GM19023 (cell line): ENCODE measurements at regions not wholly inside any gene's neighbourhood (a gene's known extent, or its start where the extent isn't known, plus 50 kb on each side); places are given as distances from the start of the nearest gene placed in this dataset.
"Not testable (repeated sequence)": the region's sequence is repeated elsewhere in the genome, so short reads cannot be mapped to it uniquely, and the experiment has no call there.

Experiments
- ATAC-seq: cut with Tn5 transposase; IDR thresholded peaks from one replicate; pipeline ENCODE4 v1.9.1; 2021; ENCODE audit warnings: mild to moderate bottlenecking, moderate library complexity; ENCODE audit not compliant: unreplicated experiment

DNA sequence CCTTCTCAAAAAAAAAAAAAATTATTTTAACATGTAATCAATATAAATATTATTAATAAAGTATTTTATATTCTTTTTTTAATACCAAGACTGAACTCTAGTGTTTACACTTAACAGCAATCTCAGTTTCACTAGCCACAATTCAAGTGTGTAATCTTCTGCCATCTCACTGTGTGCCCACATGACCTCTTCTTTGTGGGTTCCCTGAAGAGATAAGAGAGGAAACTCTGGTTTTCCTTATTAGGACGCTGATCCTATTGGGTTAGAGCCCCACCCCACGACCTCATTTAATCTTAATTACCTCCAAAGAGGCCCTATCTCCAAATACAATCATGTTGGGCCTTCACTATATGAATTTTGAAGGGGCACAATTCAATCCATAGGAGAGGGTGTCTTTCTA is 177.6 kb downstream of the STK31 start:
- no peak for ATAC-seq

GRCh38 chr7:23888958-23889357 is 178.9 kb downstream of the STK31 start:
- no peak for ATAC-seq

- ATAC-seq, result no peak
These were observed 179.5 kb downstream of the STK31 start for GRCh38 chr7:23889566-23889965.

- no peak for ATAC-seq
These were observed 182.0 kb downstream of the STK31 start for GRCh38 chr7:23892019-23892418.

DNA sequence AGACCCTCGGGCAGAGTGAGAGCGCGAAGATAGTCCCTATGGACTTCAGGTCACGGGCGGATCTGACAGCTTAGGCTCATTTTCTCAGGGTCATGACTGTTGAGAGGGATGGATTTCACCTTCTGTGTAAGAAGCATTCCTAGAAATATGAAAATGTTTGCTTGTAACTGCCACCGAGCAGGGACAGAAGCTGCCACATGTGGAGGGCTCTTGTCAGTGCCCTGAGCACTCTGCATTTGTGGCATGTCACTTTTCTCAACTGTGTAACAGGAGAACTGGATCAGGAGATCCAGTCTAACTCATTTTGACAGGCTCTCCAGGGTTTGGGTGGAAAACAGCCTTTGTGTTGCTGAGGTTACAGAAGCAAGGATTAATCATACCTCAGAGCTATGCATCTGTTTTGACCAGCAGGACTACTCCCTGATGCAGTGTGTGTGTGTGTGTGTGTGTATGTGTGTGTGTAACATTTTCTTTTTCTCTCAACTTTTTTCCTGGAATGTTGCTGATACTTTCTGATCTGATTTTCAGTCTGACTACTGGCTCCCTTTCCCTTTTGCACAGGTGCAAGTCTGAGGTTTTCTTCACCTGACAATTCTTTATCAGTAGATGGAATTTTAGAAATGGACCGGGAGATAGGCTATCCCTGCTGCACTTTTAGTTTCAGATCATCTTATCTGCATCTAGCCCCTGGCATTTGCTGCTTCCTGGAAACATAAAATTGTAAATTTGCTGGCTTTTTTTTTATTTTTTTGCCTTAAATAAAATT is 183.3 kb downstream of the STK31 start:
- no peak for ATAC-seq

DNA sequence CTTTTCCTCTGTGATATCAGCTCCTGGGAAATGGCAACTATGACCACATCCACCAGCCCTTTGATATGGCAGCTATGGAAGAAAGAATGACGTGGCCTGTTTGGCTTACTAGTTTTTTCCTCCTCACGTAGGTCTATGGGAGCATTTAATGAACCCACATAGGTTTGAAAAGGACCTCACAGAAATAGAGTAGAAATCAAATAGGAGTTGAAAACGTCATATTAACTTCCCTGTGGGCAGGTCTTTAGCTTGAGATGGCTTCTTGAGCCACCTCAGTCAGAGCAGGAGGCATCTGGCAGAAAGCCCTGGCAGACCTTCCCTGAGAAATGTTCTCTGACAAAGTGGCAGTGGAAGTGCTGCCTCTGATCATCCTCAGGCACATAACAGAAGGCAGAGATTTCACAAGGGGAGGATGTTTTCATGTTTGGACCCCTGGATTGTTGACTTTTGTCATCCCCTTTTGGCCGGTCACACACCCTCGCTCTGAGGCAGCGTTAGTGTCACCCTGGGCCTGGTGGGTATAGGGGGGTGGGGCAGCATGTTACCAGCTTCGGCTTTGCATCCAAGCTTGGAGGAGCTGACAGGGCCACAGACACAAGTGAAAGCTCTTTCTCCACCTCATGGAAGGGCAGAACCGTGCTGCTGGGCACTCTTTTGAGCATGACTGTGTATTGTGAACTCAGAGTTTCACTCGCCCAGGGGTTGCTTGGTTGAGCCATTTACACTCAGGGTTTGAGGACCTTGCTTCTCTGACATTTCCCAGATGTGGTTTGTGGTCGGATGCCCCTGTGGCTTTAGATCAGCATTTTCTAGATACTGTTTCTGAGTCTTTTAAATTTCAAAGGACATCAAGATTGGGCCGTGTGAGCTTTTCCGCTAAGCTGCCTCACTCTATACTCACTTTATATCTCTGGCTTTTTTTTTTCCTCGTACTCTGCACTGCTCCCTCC is 184.2 kb downstream of the STK31 start:
- no peak for ATAC-seq

GRCh38 chr7:23894892-23895569 is 185.0 kb downstream of the STK31 start:
- no peak for ATAC-seq

DNA sequence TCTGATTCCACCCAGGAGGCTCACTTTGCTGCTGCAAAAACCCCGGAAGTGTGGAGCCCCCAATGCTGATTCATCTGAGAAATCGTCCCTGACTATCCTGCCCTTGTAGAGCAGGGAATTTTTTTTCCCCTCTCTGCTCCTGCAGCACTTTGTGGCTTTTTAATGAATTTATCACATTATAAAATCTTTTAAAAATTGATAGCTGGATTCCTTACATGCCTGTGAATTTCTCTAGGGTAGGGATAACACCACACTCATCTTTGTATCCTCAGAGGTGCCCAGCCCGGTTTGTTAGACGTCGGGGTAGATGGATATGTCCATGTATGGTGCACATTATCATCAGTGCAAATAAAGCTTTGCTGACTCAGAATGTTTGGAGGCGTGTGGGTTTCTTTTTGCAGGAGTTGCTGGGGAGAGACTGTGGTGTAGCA is 185.7 kb downstream of the STK31 start:
- ATAC-seq, result no peak

DNA sequence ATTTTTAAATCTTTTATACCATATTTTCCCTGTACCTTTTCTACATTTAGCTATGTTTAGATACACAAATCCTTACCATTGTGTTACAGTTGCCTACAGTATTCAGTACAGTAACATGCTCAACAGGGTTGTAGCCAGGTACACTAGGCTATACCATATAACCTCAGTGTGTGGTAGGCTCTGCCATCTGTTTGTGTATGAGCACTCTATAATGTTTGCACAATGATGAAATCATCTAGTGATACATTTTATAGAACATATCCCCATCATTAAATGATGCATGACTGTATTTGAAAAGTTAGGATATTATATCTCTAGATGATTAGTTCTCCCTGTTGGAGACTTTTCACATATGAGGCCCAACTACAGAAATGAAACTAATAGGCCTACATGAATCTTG is 188.6 kb downstream of the STK31 start:
- ATAC-seq, result no peak

DNA sequence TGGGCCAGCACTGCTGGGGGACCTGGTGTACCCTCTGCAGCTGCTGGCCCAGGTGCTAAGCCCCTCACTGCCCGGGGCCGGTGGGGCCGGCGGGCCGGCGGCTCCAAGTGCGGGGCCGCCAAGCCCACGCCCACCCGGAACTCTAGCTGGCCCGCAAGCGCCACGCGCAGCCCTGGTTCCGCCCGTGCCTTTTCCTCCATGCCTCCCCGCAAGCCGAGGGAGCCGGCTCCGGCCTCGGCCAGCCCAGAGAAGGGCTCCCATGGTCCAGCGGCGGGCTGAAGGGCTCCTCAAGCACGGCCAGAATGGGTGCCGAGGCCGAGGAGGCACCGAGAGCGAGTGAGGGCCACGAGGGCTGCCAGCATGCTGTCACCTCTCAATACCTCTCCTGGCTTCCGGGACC is 194.9 kb downstream of the STK31 start:
- not testable (repeated sequence) for ATAC-seq

- ATAC-seq, result no peak
These were observed 197.0 kb downstream of the STK31 start for GRCh38 chr7:23907012-23907411.

DNA sequence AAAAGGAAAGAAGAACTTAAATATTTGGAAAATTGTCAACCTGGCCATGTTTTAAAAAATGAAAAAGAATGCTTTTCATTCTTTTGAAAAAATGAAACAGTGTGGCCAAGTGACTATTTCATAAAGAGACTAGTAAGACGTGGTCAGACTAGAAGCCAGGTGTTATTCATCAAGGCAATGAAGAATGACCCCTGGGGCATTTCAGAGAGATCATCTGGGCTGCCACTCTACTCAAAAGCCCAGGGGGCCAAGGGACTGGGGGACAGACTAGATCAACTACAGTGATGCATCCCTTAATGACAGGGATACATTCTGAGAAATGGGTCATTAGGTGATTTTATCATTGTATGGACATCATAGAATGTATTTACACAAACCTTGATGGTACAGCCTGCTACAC is 199.4 kb downstream of the STK31 start:
- no peak for ATAC-seq

- ATAC-seq, result no peak
These were observed 202.0 kb downstream of the STK31 start for GRCh38 chr7:23912065-23912464.

GRCh38 chr7:23913016-23913415 is 203.0 kb downstream of the STK31 start:
- no peak for ATAC-seq

GRCh38 chr7:23915236-23915635 is 205.2 kb downstream of the STK31 start:
- ATAC-seq, result no peak

- ATAC-seq, result no peak
These were observed 208.3 kb downstream of the STK31 start for GRCh38 chr7:23918286-23918685.

- ATAC-seq, result no peak
These were observed 208.8 kb downstream of the STK31 start for GRCh38 chr7:23918856-23919255.

DNA sequence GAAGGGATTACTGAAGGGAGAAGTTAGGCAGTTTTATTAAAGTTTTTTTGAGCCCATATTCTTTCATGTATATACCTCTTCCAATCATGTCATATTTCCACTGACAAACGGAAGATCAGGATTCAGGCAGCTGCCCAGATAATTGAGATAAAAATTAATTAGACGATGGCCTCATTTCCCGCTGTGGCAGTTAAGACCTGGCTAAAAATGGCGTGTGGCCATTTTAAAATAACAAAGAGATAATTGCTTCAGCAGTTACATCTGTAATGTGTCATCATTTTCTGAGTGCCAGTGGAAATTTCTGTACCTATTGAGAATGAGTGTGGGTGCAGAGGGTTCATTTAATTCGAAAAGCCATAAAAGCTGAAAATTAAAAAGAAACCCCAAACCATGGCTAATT is 215.1 kb downstream of the STK31 start:
- no peak for ATAC-seq

GRCh38 chr7:23927709-23928417 is 217.8 kb downstream of the STK31 start:
- no peak for ATAC-seq

- ATAC-seq, result no peak
These were observed 218.4 kb downstream of the STK31 start for GRCh38 chr7:23928418-23928775.

- ATAC-seq, result no peak
These were observed 220.3 kb downstream of the STK31 start for GRCh38 chr7:23930312-23930711.
